ENCODE measurements at regions not wholly inside any gene's neighbourhood (a gene's known extent, or its start where the extent isn't known, plus 50 kb on each side); places are given as distances from the start of the nearest gene placed in this dataset.

DNA sequence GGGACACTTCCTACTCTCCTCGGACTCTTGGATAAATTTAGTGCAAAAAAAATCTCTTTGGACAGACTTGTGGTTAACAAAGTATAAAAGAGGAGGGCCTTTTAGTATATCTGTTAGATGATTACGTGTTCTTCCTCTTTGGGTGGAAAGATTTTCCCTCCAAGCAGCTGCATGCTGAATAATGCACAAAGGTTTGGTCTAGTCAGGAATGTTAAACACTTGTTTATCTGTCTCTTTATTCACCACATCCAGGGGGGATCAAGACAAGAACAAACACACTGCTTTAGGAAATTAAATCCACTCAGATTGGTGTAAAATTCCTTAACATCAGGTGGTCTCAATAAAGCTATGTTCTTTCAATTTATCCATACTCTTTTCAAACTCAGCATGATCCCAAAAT lies 260.9 kb upstream of the CHD6 start:
- no peak for DNase-seq

DNA sequence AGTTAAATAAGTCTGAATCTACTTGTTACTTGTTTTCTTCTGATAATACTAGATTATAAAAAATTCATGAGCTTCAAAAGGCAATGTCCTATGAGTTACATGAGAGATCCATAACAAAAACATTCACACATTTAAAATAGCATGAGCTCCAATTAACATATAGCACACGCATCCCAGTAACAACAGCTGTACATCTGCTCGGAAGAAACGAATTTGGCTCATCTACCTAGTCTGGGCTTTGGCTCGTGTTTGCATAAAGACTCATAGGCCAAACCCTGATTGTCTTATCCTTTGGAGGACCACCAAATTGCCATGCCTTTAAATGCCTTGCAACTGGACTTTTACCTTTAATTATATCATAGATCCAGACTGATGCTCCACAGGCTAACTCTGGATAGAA lies 259.7 kb upstream of the CHD6 start:
- no peak for DNase-seq

DNA sequence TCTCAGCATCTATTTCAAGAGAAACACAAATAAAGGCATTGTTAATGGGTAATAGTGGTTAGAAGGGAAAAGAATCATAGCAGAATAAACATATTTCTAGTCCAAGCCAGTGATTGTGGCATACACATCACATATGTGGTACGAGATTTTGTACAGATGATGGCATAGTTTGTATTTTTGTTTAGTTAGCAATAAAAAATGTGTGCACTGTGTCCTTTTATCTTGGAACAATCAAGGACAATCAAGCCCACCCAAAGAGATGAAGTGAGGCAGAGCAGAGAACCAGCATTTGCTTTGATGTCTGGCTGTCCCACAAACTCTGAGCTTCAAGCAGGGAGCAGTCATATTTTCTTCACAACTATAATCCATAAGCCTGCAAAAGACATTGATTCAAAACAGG lies 256.5 kb upstream of the CHD6 start:
- no peak for DNase-seq

DNA sequence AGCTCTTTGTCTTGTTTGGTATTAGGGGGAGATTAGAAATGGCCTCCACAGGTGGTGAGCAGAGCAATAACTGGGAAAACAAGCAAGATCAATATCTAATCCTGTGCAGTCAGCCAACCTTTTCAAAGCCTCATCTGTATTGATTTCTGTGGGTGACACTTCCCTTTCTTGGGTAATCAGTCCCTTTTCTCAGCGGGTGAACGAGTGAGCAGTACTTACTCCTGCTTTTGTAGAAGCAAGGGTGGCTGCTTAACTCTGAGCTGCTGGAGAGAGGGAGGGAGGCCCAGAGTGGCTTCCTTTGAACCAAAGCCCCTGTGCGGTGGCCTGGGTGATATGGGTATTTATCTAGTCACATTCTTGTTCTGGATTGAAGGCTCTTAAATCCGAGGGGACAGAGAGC lies 254.8 kb upstream of the CHD6 start:
- DNase-seq, result no peak

DNA sequence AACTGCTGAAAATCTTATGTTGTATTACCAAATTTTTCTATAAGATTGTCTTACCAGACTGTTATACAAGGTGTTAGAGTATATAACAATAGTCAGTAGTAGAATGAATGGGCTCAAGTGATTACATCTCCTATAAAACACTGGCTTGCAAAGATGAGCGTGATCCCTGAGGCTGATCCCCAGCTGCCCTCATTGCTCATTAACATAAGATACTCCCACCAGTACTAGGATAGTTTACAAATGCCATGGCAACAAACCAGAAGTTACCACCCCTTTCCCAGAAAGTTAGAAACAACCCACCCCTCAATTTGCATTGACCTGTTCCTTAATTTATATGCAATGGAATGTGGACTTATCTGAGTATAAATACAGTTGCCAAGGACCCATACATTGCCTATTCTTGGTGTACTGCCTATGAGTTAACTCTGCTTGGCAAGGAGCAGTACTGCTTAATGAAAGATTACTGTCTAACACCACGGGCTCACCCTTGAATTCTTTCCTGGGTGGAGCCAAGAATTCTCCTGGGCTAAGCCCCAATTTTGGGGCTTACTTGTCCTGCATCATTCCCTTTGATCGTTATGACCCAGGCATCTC lies 252.8 kb upstream of the CHD6 start:
- DNase-seq, result no peak

DNA sequence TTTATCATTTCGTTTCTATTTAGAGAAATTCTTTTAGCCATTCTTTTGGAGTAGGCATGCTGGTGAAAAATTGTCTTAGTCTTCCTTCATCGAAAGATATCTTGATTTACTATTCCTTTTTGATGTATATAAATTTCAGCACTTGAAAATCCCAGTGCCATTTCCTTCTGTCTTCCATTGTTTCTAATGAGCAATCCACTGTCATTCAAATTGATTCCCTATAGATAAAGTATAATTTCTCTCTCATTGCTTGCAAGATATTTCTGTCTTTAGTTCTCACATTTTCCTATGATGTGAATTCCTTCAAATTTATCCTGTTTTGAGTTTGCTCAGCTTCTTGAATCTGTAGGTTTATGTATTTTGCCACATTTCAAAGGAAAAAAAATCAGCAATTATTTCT lies 251.1 kb upstream of the CHD6 start:
- no peak for DNase-seq

DNA sequence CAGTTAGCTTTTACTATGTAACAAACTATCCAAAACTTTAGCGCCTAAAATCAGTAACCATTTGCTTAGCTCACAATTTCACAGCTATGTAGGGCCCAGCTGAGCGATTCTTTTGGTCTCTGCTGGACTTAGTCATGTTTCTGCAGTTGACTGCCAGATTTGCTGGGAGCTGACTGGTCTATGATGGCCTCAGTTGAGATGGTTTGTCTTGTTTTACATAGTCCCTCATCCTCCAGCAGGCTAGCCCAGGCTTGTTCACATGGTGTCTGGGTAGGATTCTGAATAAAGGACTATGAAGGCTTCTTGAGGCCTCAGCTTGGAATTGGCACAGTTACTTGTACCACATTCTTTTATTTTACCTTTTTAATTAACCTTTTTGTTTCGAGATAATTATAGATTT lies 247.8 kb upstream of the CHD6 start:
- DNase-seq, result no peak

DNA sequence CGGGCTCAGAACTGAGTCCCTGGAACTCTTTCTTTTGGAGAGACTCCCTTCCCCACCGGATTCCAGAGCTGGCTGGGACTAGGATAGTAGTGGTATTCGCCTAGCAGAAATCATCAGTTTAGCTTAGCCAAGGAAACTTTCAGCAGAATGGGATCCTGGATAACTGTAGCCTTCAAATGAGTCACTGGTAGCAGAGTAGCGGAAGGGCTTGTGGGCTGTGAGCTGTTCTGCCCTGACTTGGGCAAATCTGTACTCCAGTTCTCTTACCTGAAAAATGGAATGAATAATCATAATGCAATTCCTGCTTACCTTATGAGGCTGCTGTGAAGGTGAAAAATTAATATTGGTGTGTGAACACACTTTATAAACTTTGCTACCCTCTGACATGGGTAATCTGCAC lies 244.3 kb upstream of the CHD6 start:
- no peak for DNase-seq

DNA sequence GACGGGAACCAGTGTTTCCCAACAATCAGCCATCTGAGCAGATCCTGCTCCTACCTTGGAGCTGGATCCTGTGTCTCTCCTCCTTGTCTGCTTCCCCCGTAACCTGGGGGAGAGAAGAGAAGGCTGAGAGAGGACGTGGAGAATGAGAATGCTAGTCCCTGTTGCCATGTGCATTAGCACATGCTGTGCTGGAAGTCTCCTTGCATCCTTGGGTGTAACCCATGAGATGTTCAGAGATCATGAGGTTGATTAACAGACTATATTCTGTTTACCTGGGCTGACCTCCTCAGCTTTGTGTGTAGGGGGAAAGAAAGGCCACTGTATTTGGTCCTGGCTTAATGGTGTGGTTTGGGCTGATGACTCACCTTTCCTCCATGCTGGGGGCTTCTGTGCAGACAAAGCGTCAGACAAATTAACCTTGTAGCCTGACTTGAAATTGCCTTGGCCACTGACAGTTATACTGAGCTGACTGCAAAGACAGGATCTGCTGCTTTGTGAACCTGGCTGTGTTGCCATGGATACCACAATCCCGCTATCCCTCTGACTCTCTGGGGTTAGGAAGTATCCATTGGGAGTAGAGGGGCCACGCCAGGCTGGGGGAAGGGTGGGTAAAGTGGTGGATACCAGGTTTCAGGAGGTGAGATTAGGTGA lies 243.7 kb upstream of the CHD6 start:
- no peak for DNase-seq

DNA sequence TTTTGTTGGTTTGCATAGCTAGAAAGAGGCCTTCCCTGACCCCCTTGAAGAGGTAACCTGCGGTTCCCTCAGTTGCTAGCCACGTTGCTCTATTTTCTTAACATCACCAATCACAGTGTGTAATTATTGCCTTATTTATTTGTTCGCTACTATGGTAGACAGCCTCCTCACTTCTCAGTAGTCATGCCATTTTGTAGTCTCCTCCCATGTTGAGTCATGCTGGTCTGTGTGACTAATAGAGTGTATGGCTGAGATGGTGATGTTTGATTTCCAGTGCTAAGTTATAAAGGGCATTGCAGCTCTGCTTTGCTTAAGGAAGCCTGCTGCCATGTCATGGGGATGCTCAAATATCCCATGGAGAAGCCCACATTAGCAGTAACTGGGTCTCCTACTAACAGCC lies 236.6 kb upstream of the CHD6 start:
- DNase-seq, result no peak

DNA sequence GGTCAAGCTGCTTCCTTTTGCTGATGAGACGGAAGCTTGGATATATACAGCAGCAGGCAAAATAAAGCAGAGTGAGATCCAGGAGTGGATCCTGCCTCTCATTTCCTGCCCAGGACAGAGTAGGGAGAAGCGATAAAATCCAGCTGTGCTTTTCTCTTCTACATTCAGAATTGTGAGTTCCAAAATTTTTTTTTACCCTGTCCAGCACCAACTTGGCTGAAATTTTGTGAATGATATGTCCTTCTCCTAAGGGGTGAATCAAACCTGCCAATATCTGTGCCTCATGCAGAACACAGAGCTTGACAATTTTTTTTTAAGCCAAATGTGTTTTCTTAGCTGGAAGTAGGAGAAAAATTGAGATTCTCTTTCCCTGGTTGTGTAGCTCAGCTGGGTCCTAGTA lies 235.6 kb upstream of the CHD6 start:
- DNase-seq, result no peak

DNA sequence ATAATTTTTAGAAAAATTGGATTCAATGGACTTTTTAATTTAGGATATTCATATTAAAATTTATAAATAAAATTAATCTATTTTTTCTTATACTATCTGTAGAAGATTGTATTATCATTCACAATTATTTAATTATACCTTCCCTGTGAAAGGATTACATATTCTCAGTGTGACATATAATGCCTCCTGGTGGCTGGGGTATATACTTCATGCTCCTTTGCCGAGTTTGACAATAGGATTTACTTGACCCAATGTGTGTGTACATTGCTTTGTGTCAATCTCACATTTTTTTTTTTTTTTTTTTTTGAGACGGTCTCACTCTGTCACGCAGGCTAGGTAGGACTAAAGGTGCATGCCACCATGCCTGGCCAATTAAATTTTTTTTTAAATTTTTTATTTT lies 230.0 kb upstream of the CHD6 start:
- DNase-seq, result no peak

DNA sequence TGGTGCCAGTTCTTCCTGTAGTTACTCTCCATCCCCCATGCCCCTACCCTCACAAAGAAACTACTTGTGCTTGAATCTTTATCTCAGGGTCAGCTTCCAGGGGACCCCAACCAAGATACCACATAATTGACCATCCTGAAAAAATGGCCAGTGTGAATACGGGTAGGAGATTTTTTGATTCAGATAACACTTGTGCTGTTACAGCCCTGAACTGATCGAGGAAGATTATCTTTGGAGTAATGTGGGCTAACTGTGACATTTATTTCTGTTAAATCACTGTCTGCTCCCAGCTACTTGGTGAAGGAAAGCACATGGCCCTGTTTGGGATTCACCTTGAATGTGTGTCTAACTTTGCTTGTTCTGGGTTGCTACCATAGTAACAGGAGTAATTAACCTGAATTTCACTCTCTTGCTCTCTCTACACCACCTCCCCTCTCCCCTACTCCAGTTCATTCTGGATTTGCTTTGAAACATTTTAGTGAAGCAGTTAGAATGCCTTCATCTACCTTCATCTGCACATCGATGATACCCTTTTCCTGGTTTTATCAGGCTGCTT lies 219.6 kb upstream of the CHD6 start:
- no peak for DNase-seq

DNA sequence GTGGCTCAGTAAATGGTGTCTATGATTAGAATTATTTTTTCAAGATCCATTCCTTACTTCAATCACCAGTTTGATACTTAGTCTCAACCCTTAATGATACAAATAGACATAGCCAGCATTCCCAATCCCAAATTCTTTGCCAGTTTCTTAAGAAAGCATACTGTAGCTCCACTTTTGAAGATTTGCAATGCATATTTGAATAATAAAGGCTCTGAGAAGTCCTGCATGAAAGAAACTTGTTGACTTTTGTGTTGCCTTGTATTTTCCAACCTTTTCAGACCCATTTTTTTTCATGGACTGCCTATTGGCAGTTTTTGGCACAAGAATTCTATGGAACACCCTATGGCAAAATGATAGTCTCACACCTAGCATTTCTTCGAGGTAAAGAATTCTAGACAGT lies 215.6 kb upstream of the CHD6 start:
- DNase-seq, result no peak

DNA sequence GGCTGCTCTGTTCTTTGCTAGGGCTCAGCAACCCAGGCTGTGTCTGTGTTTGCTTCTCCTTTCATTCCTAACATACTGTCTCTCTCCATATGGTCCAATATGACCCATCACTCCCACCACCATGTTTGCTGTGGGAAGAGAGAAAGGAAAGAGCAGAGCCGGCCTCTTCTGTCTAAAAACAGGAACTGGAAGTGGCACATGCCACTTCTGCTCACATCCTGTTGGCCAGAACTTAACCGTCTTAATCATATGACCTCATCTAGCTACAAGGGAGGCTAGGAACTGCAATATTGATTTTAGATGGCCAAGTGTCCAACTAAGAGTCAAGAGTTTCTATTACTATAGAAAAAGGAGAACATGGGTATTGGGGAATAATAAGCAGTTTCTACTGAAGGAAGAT lies 212.5 kb upstream of the CHD6 start:
- no peak for DNase-seq

DNA sequence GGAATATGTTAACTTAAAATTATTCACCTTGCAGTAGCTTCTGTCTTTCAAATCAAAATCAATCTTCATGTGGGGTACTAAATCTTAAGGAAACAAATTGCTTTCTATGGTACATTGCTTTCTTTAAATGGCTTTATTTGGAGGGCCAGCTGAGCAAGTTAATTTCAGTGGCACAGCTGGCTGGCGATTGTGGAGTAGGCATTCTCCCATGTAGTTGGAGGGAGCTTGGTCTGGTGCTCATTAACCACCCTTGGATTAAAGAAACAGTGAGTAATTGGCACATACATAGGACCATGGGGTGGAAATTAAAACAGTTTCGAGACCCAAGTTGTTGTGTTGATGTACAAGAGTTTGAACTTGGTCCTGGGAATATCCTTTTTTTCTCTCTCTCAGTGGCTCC lies 201.3 kb upstream of the CHD6 start:
- DNase-seq, result no peak

DNA sequence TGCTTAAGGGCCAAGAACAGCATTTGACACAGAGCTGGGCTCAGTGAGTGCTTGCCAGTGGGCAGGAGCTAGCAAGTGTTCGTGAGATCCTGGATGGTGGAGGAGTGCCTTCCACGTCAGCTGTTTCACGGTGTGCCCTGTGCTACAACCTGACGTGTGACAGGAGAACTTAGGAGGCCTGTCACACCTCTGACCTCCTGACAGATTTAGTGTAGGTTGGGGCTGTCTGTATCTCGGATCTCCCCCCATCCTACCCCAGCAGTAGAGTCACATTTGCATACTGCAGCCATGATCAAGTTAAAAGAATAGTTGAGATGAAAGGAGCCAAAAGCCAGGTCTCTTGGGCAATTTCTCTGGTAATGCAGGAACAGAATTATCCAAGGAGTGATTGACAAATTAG lies 200.8 kb upstream of the CHD6 start:
- DNase-seq, result no peak

DNA sequence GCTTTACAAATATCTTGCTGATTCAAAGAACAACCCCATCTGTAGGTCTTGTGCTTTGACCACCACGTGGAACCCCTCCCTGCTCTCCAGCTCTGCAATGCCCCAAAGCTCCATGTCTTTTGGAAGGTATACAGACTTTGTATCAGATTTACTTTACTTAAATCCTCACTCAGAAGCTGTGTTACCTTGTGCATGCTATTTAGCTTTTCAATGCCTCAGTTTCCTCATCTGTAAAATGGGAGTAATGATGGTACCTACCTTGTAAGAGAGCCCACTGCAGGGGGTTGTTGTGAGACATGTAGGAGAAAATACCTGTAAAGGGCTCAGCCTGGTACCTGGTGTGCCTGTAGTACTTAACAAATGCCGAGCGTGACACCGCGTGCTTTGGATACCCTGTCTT lies 200.2 kb upstream of the CHD6 start:
- DNase-seq, result no peak

DNA sequence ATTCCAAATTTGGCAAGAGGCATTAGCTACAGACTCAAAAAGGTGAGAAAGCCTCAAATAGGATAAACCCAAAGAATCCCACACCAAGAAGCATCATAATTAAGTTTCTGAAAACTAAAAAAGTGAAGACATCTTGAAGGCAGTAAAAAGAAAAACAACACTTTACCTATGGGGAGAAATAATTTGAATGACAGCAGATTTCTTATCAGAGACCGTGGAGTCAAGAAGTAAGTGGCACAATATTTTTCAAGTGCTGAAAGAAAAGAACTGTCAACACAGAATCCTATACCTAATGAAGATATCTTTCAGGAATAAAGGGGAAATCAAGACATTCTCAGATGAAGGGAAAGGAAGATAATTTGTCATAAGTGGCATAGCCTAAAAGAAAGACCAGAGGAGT lies 193.3 kb upstream of the CHD6 start:
- no peak for DNase-seq

DNA sequence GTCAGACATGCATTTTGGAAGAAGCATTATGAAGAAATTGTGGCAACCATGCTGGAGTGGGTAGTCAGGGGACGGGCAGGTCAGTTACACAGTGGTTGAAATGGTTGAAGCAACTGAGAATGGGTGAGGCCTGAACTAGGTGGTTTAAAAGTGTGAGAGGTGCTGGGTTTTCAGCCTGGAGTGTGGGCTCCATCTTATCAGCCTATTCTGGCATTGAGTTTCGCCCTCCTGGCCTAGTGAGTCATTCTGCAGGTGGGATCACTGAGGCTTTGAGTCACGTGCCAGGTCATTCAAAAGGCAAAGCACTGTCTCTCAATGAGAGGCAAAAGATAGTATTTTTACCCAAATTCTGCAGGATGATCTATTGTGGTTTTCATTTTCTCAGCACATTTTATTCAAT lies 181.9 kb upstream of the CHD6 start:
- DNase-seq, result no peak

DNA sequence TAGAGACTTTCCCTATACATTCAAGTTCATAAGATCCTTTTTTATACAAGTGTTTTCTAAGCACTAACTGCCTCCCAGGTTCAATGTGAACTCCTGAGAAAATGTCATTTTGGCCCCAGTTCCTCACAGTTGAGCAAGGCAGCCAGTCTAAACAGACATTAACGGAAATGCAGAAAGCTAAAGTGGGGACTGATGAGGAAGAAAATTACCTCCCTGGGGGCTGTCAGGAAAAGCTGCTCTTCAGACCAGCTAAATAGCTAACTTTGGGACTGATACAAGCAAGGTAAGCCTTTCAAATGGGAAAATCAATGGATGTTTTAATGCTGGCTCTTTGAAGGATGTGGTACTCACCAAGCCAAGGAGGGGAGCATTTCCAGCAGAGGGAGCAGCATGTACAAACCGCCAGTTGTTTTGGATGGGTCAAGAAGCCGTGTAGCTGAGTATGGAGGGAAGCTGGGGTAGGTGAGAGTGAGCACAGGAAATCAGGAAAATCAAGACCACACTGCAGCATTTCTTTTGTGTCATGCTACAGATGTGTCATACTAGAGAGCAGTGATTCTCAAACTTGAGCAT lies 180.8 kb upstream of the CHD6 start:
- DNase-seq, result no peak

DNA sequence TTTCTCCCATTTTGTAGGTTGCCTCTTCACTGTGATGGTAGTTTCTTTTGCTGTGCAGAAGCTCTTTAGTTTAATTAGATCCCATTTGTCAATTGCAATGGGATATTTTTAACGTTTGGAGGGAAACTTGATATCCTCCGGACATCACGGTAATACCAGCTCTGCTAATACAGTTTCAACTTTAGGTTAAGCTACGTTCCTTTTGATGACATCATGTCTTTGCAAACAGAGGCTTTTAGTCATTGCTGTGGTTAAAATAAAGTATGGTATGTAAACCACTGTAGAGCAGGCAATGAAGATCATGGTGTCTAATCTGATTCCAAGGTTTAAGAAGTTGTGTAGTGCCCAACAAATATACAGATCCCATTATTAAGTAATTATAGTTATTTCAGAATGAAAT lies 168.0 kb upstream of the CHD6 start:
- no peak for DNase-seq

DNA sequence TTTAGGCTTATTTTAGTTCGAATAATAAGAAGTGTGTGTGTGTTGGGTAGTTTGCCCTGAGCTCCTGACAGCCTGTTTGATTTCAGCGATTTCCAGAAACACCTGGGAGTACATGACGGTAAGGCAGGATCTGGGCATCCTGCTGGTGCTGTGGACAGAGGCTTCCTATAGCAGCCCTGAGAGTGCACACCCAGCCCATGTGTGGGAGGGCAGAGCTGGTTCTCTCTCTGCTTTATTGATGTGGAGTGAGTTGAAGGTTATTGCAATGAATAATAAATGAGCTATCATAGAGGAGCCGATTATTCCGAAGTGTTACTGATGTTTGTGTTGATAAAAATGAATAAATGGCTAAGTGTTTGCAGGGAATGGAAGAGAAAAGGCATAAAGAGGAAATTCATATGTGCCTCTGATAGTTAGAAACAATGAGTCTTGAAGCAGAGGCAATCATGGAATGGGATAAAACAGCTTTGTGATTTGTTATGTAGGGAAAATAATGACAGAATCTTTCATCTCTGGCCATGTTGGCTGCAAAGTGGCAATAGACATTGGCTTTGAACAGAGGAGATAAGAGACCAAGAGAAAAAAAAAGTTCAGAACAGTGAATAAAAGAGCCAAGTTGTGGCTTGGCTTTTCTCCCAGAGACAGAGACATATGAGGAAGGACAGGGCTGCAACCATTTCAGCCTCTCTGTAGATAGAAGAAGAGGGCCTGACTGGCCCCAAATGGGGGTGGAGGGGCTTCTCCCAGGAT lies 166.2 kb upstream of the CHD6 start:
- DNase-seq, result no peak

All from activated naive CD4-positive, alpha-beta T cell treated with anti-CD3 and anti-CD28 coated beads, Interleukin-2, amount 50 U/mL, for 16 hours (primary cell).